Caco-2 (cell line): ENCODE measurements at regions not wholly inside any gene's neighbourhood (a gene's known extent, or its start where the extent isn't known, plus 50 kb on each side); places are given as distances from the start of the nearest gene placed in this dataset.

ENCODE experiments used
- BruUV-seq: library from RNA; stranded (reverse); fragments of 400-500 nt; replicated peaks from 2 replicates; lab custom pipeline; 2021; lab: Mats Ljungman, UMichigan
- CTCF ChIA-PET: fragments of 300-600 bp; sonication (Branson Sonifier 250); formaldehyde crosslinking; loops from one replicate; lab custom pipeline; 2022; ENCODE audit warnings: antibody characterized with exemption; lab: Charles Lee
- POLR2A ChIA-PET: fragments of 300-600 bp; sonication (Branson Sonifier 250); formaldehyde crosslinking; loops from one replicate; lab custom pipeline; 2022; ENCODE audit warnings: antibody characterized with exemption; lab: Charles Lee
- DNase-seq, 2 experiments: peaks; one replicate each; pipeline versions ENCODE4 v3.0.0 to v3.0.0-alpha.2; 2020 to 2022
- H3K27me3 ChIP-seq: replicated peaks from 2 replicates; pipeline ENCODE4 v1.6.0; 2011; ENCODE audit warnings: low read length; ENCODE audit not compliant: control insufficient read depth, insufficient read depth
- H3K36me3 ChIP-seq: 2 replicates; pipeline ENCODE4 v1.5.1; 2011; ENCODE audit warnings: low read length; ENCODE audit not compliant: control insufficient read depth, insufficient read depth
- H3K4me1 ChIP-seq: fragments of 250-450 bp; sonication (Bioruptor Pico); 2 replicates; pipeline ENCODE4 v1.5.1; 2020; ENCODE audit warnings: mild to moderate bottlenecking
- H3K4me3 ChIP-seq: 2 replicates; pipeline ENCODE4 v1.5.1; 2011; ENCODE audit warnings: low read depth, mild to moderate bottlenecking, control low read depth, low read length
- H3K9me3 ChIP-seq: fragments of 250-450 bp; sonication (Bioruptor Pico); 2 replicates; pipeline ENCODE4 v1.5.1; 2020; ENCODE audit warnings: mild to moderate bottlenecking, moderate library complexity
- H3K27ac Mint-ChIP-seq: one replicate; pipeline ENCODE4 v1.8.0; 2022; ENCODE audit warnings: mixed read lengths; ENCODE audit not compliant: unreplicated experiment
- H3K27me3 Mint-ChIP-seq: one replicate; pipeline ENCODE4 v1.8.0; 2022; ENCODE audit warnings: mixed read lengths; ENCODE audit not compliant: insufficient read depth, unreplicated experiment
- H3K36me3 Mint-ChIP-seq: one replicate; pipeline ENCODE4 v1.8.0; 2022; ENCODE audit warnings: mild to moderate bottlenecking, mixed read lengths; ENCODE audit not compliant: insufficient read depth, unreplicated experiment
- H3K4me1 Mint-ChIP-seq: one replicate; pipeline ENCODE4 v1.8.0; 2022; ENCODE audit warnings: low read depth, mixed read lengths; ENCODE audit not compliant: unreplicated experiment
- H3K4me3 Mint-ChIP-seq: one replicate; pipeline ENCODE4 v1.8.0; 2022; ENCODE audit warnings: mild to moderate bottlenecking, moderate library complexity, mixed read lengths; ENCODE audit not compliant: unreplicated experiment
- H3K9me3 Mint-ChIP-seq: one replicate; pipeline ENCODE4 v1.8.0; 2022; ENCODE audit warnings: mixed read lengths; ENCODE audit not compliant: unreplicated experiment
- CTCF ChIP-seq, 2 experiments: fragments of 200-600 bp in 1 of 2; IDR thresholded peaks; 1 replicate in 1 of 2; 2 replicates in 1 of 2; pipeline versions ENCODE4 v1.5.1 to v1.8.0; 2011 to 2022; ENCODE audit warnings: antibody characterized with exemption in 1 of 2, control low read depth in 1 of 2, inconsistent platforms in 1 of 2, low read depth in 1 of 2, low read length in 1 of 2, mild to moderate bottlenecking in 1 of 2, moderate library complexity in 1 of 2; ENCODE audit not compliant: insufficient read depth in 1 of 2, severe bottlenecking in 1 of 2, unreplicated experiment in 1 of 2
- intact Hi-C: fragments of 100-400 bp; cut with micrococcal nuclease; formaldehyde crosslinking; loops from one replicate; pipeline ENCODE4 v1.10.0; 2022; ENCODE audit not compliant: unreplicated experiment

DNA sequence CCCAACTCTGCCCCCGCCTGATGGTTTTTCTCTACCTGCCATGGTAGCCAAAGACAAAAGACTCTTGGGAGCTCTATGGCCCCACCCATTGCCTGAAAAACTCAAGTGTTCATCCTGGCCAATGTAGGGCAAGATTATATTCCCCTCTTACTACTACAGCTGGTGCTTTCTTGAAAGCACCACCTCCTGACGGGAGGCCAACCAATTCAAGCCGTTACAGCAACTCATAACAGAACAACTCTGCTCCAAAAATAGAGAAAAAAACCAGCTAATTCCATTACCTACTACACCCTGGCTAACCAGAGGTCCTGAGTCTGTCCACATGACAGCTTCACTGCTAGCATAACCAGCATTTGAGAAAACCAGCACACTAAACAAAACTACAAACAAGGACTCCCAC, 127.5 kb upstream of the GAREM1 start:
- no peaks in the 10 kb centered on the region for H3K4me1 Mint-ChIP-seq
- H3K27me3 Mint-ChIP-seq, result no peaks in the 10 kb centered on the region
- no peaks in the 10 kb centered on the region for H3K4me1 ChIP-seq
- H3K9me3 Mint-ChIP-seq, result no peaks in the 10 kb centered on the region
- H3K4me3 Mint-ChIP-seq, result no peak overlapping the region
- intact Hi-C loops, result no loop called here
- H3K4me3 ChIP-seq, result no peak overlapping the region
- no peaks in the 10 kb centered on the region for H3K36me3 ChIP-seq
- BruUV-seq, result no TSS peak
- ChIA-PET POLR2A (no interaction called here), CTCF (no interaction called here)
- DNase-seq, result no peak
- no peak for TF ChIP-seq CTCF (IDR thresholded peaks at IDR 0.05; ENCODE audit: insufficient read depth in 1 of 2, low read depth in 1 of 2, low read length in 1 of 2, severe bottlenecking in 1 of 2, unreplicated experiment in 1 of 2)
- no peaks in the 10 kb centered on the region for H3K27me3 ChIP-seq
- H3K36me3 Mint-ChIP-seq, result no peaks in the 10 kb centered on the region
- H3K27ac Mint-ChIP-seq, result no peak overlapping the region
- H3K9me3 ChIP-seq, result no peaks in the 10 kb centered on the region

- Histone ChIP-seq H3K36me3 (no peaks in the 10 kb centered on the region), H3K4me1 (no peaks in the 10 kb centered on the region), H3K9me3 (no peaks in the 10 kb centered on the region), H3K4me3 (no peak overlapping the region), H3K27me3 (no peaks in the 10 kb centered on the region)
- DNase-seq, result no peak
- BruUV-seq, result no TSS peak
- Mint-ChIP-seq H3K27ac (no peak overlapping the region), H3K4me1 (no peaks in the 10 kb centered on the region), H3K36me3 (no peaks in the 10 kb centered on the region), H3K27me3 (no peaks in the 10 kb centered on the region), H3K9me3 (no peaks in the 10 kb centered on the region), H3K4me3 (no peak overlapping the region)
- POLR2A ChIA-PET, result no interaction called here
- CTCF ChIA-PET, result no interaction called here
- intact Hi-C loops, result no loop called here
- no peak for TF ChIP-seq CTCF (IDR thresholded peaks at IDR 0.05; ENCODE audit: insufficient read depth in 1 of 2, low read depth in 1 of 2, low read length in 1 of 2, severe bottlenecking in 1 of 2, unreplicated experiment in 1 of 2)
Measured at GRCh38 chr18:32596501-32596900, 125.8 kb upstream of the GAREM1 start.

GRCh38 chr18:32595832-32596231, 125.2 kb upstream of the GAREM1 start:
- Histone ChIP-seq H3K9me3 (no peaks in the 10 kb centered on the region), H3K4me1 (no peaks in the 10 kb centered on the region), H3K36me3 (no peaks in the 10 kb centered on the region), H3K4me3 (no peak overlapping the region), H3K27me3 (no peaks in the 10 kb centered on the region)
- ChIA-PET POLR2A (no interaction called here), CTCF (no interaction called here)
- Mint-ChIP-seq H3K9me3 (no peaks in the 10 kb centered on the region), H3K27me3 (no peaks in the 10 kb centered on the region), H3K36me3 (no peaks in the 10 kb centered on the region), H3K4me3 (no peak overlapping the region), H3K4me1 (no peaks in the 10 kb centered on the region), H3K27ac (no peak overlapping the region)
- TF ChIP-seq CTCF (IDR thresholded peaks at IDR 0.05; ENCODE audit: insufficient read depth in 1 of 2, low read depth in 1 of 2, low read length in 1 of 2, severe bottlenecking in 1 of 2, unreplicated experiment in 1 of 2), result no peak
- BruUV-seq, result no TSS peak
- intact Hi-C loops, result no loop called here
- DNase-seq, result no peak
